SK-N-SH (cell line): ENCODE measurements at regions not wholly inside any gene's neighbourhood (a gene's known extent, or its start where the extent isn't known, plus 50 kb on each side); places are given as distances from the start of the nearest gene placed in this dataset.

ENCODE experiments used
- CTCF ChIA-PET: fragments of 300-600, 350-600 bp; formaldehyde crosslinking; extraction: SDS; loops from one replicate; lab custom pipeline; 2021; lab: Yijun Ruan, JAX
- POLR2A ChIA-PET: fragments of 350-600 bp; sonication (Branson Sonifier 250); formaldehyde crosslinking; extraction: SDS; loops from one replicate; lab custom pipeline; 2020; ENCODE audit warnings: antibody characterized with exemption, inconsistent platforms; lab: Yijun Ruan, JAX
- DNase-seq: peaks from one replicate; pipeline ENCODE4 v3.0.0; 2012
- H2AFZ ChIP-seq: fragments of 200-600 bp; sonication (generic); 2 replicates; pipeline ENCODE4 v1.8.1; 2016; ENCODE audit warnings: antibody characterized with exemption, mild to moderate bottlenecking, low read depth
- H3F3A ChIP-seq: fragments of 200-600 bp; sonication (generic); replicated peaks from 2 replicates; pipeline ENCODE3; 2016; ENCODE audit warnings: antibody characterized with exemption, mild to moderate bottlenecking; ENCODE audit not compliant: insufficient read depth
- H3K27ac ChIP-seq, 2 experiments: fragments of 200-500 bp in 1 of 2; fragments of 200-600 bp in 1 of 2; sonication (Bioruptor generic) in 1 of 2; sonication (generic), shearing (Covaris generic) in 1 of 2; 2 replicates each; pipeline versions ENCODE4 v1.5.1 to v1.6.1; 2014 to 2016; ENCODE audit warnings: low read depth in 2 of 2, inconsistent platforms in 1 of 2, low read length in 1 of 2, mild to moderate bottlenecking in 1 of 2, mixed read lengths in 1 of 2
- H3K27me3 ChIP-seq: fragments of 200-600 bp; sonication (generic), shearing (Covaris generic); 2 replicates; pipeline ENCODE4 v1.6.1; 2016; ENCODE audit warnings: mixed run types; ENCODE audit not compliant: insufficient read depth
- H3K36me3 ChIP-seq, 2 experiments: fragments of 200-500 bp in 1 of 2; fragments of 200-600 bp in 1 of 2; sonication (Bioruptor generic) in 1 of 2; sonication (generic) in 1 of 2; replicated peaks in 1 of 2; 2 replicates each; pipeline versions ENCODE3 to v1.5.1; 2014 to 2016; ENCODE audit warnings: low read length in 1 of 2, mild to moderate bottlenecking in 1 of 2; ENCODE audit not compliant: insufficient read depth in 2 of 2, control insufficient read depth in 1 of 2
- H3K4me1 ChIP-seq, 2 experiments: fragments of 200-500 bp in 1 of 2; fragments of 200-600 bp in 1 of 2; sonication (Bioruptor generic) in 1 of 2; sonication (generic), shearing (Covaris generic) in 1 of 2; 2 replicates each; pipeline versions ENCODE4 v1.5.1 to v1.6.1; 2014 to 2016; ENCODE audit warnings: low read depth in 1 of 2, low read length in 1 of 2, mixed run types in 1 of 2; ENCODE audit not compliant: insufficient read depth in 2 of 2, control insufficient read depth in 1 of 2
- H3K4me2 ChIP-seq: fragments of 200-600 bp; sonication (generic), shearing (Covaris generic); 2 replicates; pipeline ENCODE4 v1.6.1; 2017; ENCODE audit warnings: mixed run types
- H3K4me3 ChIP-seq, 2 experiments: fragments of 200-500 bp in 1 of 2; fragments of 200-600 bp in 1 of 2; sonication (Bioruptor generic) in 1 of 2; sonication (generic), shearing (Covaris generic) in 1 of 2; 2 replicates each; pipeline versions ENCODE4 v1.5.1 to v1.8.1; 2014 to 2016; ENCODE audit warnings: low read depth in 2 of 2, inconsistent platforms in 1 of 2, low read length in 1 of 2, mild to moderate bottlenecking in 1 of 2, mixed read lengths in 1 of 2, moderate library complexity in 1 of 2
- H3K79me2 ChIP-seq: fragments of 200-600 bp; sonication (generic); 2 replicates; pipeline ENCODE4 v1.8.1; 2017; ENCODE audit warnings: mild to moderate bottlenecking; ENCODE audit not compliant: insufficient read depth
- H3K9ac ChIP-seq: fragments of 200-600 bp; sonication (generic); 2 replicates; pipeline ENCODE4 v1.6.1; 2017; ENCODE audit warnings: mixed run types
- H3K9me2 ChIP-seq: fragments of 200-600 bp; sonication (generic); 2 replicates; pipeline ENCODE4 v1.6.1; 2017; ENCODE audit warnings: mixed run types
- H3K9me3 ChIP-seq: fragments of 200-600 bp; sonication (generic); 2 replicates; pipeline ENCODE4 v1.6.1; 2017; ENCODE audit warnings: mixed run types, mild to moderate bottlenecking, moderate library complexity
- H4K20me1 ChIP-seq: fragments of 200-600 bp; sonication (generic); 2 replicates; pipeline ENCODE4 v1.6.1; 2017; ENCODE audit warnings: mild to moderate bottlenecking, mixed run types; ENCODE audit not compliant: insufficient read depth
- CHD2 ChIP-seq: fragments of 150-350 bp; IDR thresholded peaks from 2 replicates; pipeline ENCODE4 v1.6.1; 2018; ENCODE audit warnings: low read length; ENCODE audit not compliant: partially characterized antibody
- EZH2phosphoT487 ChIP-seq: fragments of 200-600 bp; sonication (generic); IDR thresholded peaks from 2 replicates; pipeline ENCODE4 v1.6.1; 2017; ENCODE audit warnings: low read depth, mixed run types, mild to moderate bottlenecking, antibody characterized with exemption, moderate library complexity, borderline replicate concordance
- GABPA ChIP-seq: IDR thresholded peaks from 2 replicates; pipeline ENCODE4 v1.4.0; 2012; ENCODE audit warnings: low read depth, mild to moderate bottlenecking
- GATA2 ChIP-seq: sonication (generic); formaldehyde crosslinking; IDR thresholded peaks from 2 replicates; pipeline ENCODE4 v1.5.0; 2020; ENCODE audit warnings: mild to moderate bottlenecking, missing genetic modification reagents
- JUND ChIP-seq: IDR thresholded peaks from 2 replicates; pipeline ENCODE4 v1.4.0; 2012
- MEF2A ChIP-seq: IDR thresholded peaks from 2 replicates; pipeline ENCODE4 v1.4.0; 2012; ENCODE audit warnings: low read depth, borderline replicate concordance
- TAF1 ChIP-seq: IDR thresholded peaks from 2 replicates; pipeline ENCODE4 v1.6.1; 2012; ENCODE audit warnings: low read depth, mild to moderate bottlenecking, low read length, moderate library complexity, borderline replicate concordance
- TEAD4 ChIP-seq: IDR thresholded peaks from 2 replicates; pipeline ENCODE4 v1.4.0; 2012; ENCODE audit warnings: mild to moderate bottlenecking, borderline replicate concordance; ENCODE audit not compliant: insufficient read depth
- YY1 ChIP-seq: IDR thresholded peaks from 2 replicates; pipeline ENCODE4 v1.4.0; 2012; ENCODE audit warnings: low read depth, mild to moderate bottlenecking
- WGBS: methylation state at CpG from one replicate; pipeline ENCODE4 v1.1.6; 2017; ENCODE audit warnings: low lambda C conversion rate; 5-methylcytosine and 5-hydroxymethylcytosine counted together
- TF ChIP-seq, protein P1 (sequence below): fragments of 150-350 bp; IDR thresholded peaks from 2 replicates; pipeline ENCODE4 v1.6.1; 2016; ENCODE audit warnings: mild to moderate bottlenecking, low read depth, low read length
- TF ChIP-seq, protein P2 (sequence below): IDR thresholded peaks from 2 replicates; pipeline ENCODE4 v1.4.0; 2012; ENCODE audit warnings: low read depth

DNA sequence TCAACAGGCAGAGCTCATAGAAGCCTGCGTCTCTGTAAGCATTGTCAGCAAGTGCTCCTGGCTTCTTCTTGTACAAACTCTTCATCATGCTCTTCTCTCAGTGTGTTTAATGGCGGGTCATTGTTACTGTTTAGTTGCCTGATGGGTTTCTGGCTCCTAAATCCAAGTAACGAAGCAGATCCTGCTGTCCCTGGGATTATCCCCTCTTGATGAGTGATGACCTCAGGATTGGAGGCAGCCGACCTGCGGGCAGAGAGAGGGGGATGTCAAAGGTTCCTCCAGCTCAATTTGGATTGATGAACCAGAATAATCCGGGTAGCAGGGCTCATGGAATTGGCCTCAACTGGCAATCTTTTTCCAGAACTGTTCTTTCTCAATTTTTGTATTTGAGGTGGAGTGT is 66.1 kb upstream of the BARHL2 start:
- TF ChIP-seq CHD2 (no peak), TEAD4 (no peak), GATA2 (no peak)
- WGBS: 3% methylated on average over 6 of the region's 6 CpGs
- CTCF ChIA-PET: interaction anchor here (0.8 kb wide), 1 partner anchor 76 kb away, joined by 3 read pairs; no protein-coding TSS in a partner anchor

DNA sequence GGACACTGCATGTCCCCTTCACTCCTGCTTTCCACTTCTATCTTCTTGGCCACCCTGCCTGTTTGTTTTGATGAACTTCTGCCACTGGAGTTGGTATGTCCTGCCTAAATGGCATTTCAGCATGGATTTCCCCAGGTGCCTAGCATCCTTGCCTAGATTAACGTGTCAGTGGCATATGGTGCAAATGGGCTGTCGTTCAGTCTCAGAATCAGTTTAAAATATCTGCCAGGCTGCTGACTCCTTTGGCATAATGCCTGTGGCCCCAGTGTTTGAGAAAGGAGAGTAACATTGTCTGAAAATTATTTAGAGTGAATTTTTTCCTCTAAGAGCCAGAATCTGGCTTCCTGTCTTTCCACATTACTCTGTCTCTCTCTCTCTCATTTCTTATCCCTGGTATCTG is 64.9 kb upstream of the BARHL2 start:
- Histone ChIP-seq H3F3A (no peaks in the 10 kb centered on the region), H3K27me3 (no peaks in the 10 kb centered on the region), H2AFZ (no peak overlapping the region), H3K4me2 (no peak overlapping the region), H3K4me1 (no peaks in the 10 kb centered on the region), H3K36me3 (no peaks in the 10 kb centered on the region), H3K9me2 (no peaks in the 10 kb centered on the region), H3K4me3 (no peak overlapping the region), H3K79me2 (no peaks in the 10 kb centered on the region), H4K20me1 (no peaks in the 10 kb centered on the region), H3K27ac (no peak overlapping the region), H3K9me3 (no peaks in the 10 kb centered on the region), H3K9ac (no peak overlapping the region)
- no peak for DNase-seq
- TF ChIP-seq, protein P1, sequence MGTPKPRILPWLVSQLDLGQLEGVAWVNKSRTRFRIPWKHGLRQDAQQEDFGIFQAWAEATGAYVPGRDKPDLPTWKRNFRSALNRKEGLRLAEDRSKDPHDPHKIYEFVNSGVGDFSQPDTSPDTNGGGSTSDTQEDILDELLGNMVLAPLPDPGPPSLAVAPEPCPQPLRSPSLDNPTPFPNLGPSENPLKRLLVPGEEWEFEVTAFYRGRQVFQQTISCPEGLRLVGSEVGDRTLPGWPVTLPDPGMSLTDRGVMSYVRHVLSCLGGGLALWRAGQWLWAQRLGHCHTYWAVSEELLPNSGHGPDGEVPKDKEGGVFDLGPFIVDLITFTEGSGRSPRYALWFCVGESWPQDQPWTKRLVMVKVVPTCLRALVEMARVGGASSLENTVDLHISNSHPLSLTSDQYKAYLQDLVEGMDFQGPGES: no peak
- no peak for TF ChIP-seq GABPA
- TF ChIP-seq, protein P2, sequence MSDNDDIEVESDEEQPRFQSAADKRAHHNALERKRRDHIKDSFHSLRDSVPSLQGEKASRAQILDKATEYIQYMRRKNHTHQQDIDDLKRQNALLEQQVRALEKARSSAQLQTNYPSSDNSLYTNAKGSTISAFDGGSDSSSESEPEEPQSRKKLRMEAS: no peak
- TF ChIP-seq MEF2A: no peak
- no peak for TF ChIP-seq TAF1
- no peak for TF ChIP-seq TEAD4
- WGBS: 0% methylated on average over 2 of the region's 2 CpGs
- ChIA-PET CTCF (interaction anchor here (0.9 kb wide), 1 partner anchor 53 kb away, joined by 3 read pairs; no protein-coding TSS in a partner anchor), POLR2A (no interaction called here)

More for the DNA sequence above, 66.1 kb upstream of the BARHL2 start:
- H2AFZ ChIP-seq: no peak overlapping the region
- H4K20me1 ChIP-seq: no peaks in the 10 kb centered on the region
- no peak overlapping the region for H3K9ac ChIP-seq
- DNase-seq: no peak
- no peaks in the 10 kb centered on the region for H3K36me3 ChIP-seq
- H3K4me3 ChIP-seq: no peak overlapping the region
- H3K79me2 ChIP-seq: no peaks in the 10 kb centered on the region
- H3K27ac ChIP-seq: no peak overlapping the region
- H3F3A ChIP-seq: no peaks in the 10 kb centered on the region
- POLR2A ChIA-PET: no interaction called here
- H3K9me2 ChIP-seq: no peaks in the 10 kb centered on the region
- no peaks in the 10 kb centered on the region for H3K27me3 ChIP-seq
- no peaks in the 10 kb centered on the region for H3K9me3 ChIP-seq
- no peaks in the 10 kb centered on the region for H3K4me1 ChIP-seq
- no peak overlapping the region for H3K4me2 ChIP-seq

DNA sequence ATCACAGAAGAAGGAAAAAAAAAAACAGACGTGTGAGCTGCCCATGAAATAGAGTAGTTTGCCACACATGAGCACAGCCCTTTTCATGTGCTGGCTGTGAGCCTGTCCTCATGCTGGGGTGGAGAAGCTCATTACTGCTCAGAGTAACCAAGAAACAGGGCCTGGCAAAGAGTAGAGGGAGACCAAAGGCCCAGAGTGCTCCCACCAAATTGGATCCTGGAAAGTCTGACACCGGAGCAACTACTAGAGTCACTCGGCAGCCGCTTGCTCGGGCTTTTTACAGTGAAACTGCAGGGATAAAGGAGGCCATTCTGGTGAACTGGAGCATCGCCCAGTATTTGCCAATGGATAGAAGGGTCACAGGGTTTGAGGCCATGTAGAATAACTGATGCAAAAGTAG is 64.4 kb upstream of the BARHL2 start:
- H3K27me3 ChIP-seq: no peaks in the 10 kb centered on the region
- H4K20me1 ChIP-seq: no peaks in the 10 kb centered on the region
- no peak overlapping the region for H2AFZ ChIP-seq
- TF ChIP-seq EZH2phosphoT487 (no peak), GABPA (no peak), YY1 (no peak), JUND (no peak)
- WGBS: 18% methylated on average over 4 of the region's 6 CpGs
- ChIA-PET CTCF (interaction anchor here (0.9 kb wide), 1 partner anchor 53 kb away, joined by 3 read pairs; no protein-coding TSS in a partner anchor), POLR2A (no interaction called here)
- DNase-seq: no peak
- H3K4me1 ChIP-seq: no peaks in the 10 kb centered on the region
- H3K9me3 ChIP-seq: no peaks in the 10 kb centered on the region
- H3K9me2 ChIP-seq: no peaks in the 10 kb centered on the region
- no peak overlapping the region for H3K4me2 ChIP-seq
- H3K27ac ChIP-seq: no peak overlapping the region
- no peaks in the 10 kb centered on the region for H3F3A ChIP-seq
- no peak overlapping the region for H3K4me3 ChIP-seq
- H3K79me2 ChIP-seq: no peaks in the 10 kb centered on the region
- H3K36me3 ChIP-seq: no peaks in the 10 kb centered on the region
- H3K9ac ChIP-seq: no peak overlapping the region
